HCT116 (cell line): ENCODE measurements at regions not wholly inside any gene's neighbourhood (a gene's known extent, or its start where the extent isn't known, plus 50 kb on each side); places are given as distances from the start of the nearest gene placed in this dataset.

Experiments used
- CEBPB ChIP-seq: IDR thresholded peaks from 2 replicates; pipeline ENCODE4 v1.6.1; 2012; ENCODE audit warnings: low read depth
- EGR1 ChIP-seq: IDR thresholded peaks from 2 replicates; pipeline ENCODE4 v1.6.1; 2012; ENCODE audit warnings: low read depth
- EZH2 ChIP-seq: fragments of 200-600 bp; sonication (generic); IDR thresholded peaks from 2 replicates; pipeline ENCODE4 v1.6.1; 2017; ENCODE audit warnings: antibody characterized with exemption, mixed run types
- EZH2phosphoT487 ChIP-seq: fragments of 200-600 bp; IDR thresholded peaks from 2 replicates; pipeline ENCODE4 v1.6.1; 2018; ENCODE audit warnings: antibody characterized with exemption, borderline replicate concordance
- JUND ChIP-seq: IDR thresholded peaks from 2 replicates; pipeline ENCODE4 v1.6.1; 2012
- RAD21 ChIP-seq: IDR thresholded peaks from 2 replicates; pipeline ENCODE4 v1.6.1; 2012; ENCODE audit warnings: low read depth, mild to moderate bottlenecking
- TF ChIP-seq, protein P1 (sequence below), 3 experiments: fragments of 200-600 bp in 1 of 3; sonication (generic) in 1 of 3; IDR thresholded peaks in 2 of 3; conservative IDR thresholded peaks in 1 of 3; 2 replicates each; pipeline ENCODE4 v1.5.1; 2012 to 2017; ENCODE audit warnings: low read depth in 2 of 3, low read length in 2 of 3, antibody characterized with exemption in 1 of 3, borderline replicate concordance in 1 of 3, control low read depth in 1 of 3, mild to moderate bottlenecking in 1 of 3, mixed read lengths in 1 of 3, mixed run types in 1 of 3, moderate library complexity in 1 of 3; ENCODE audit not compliant: insufficient read depth in 1 of 3
- TF ChIP-seq, protein P2 (sequence below): IDR thresholded peaks from 2 replicates; pipeline ENCODE4 v1.6.1; 2012

GRCh38 chr16:63841271-63841670, 1280.6 kb downstream of the CDH11 start:
- TF ChIP-seq EZH2phosphoT487, result no peak
- TF ChIP-seq, protein P1, sequence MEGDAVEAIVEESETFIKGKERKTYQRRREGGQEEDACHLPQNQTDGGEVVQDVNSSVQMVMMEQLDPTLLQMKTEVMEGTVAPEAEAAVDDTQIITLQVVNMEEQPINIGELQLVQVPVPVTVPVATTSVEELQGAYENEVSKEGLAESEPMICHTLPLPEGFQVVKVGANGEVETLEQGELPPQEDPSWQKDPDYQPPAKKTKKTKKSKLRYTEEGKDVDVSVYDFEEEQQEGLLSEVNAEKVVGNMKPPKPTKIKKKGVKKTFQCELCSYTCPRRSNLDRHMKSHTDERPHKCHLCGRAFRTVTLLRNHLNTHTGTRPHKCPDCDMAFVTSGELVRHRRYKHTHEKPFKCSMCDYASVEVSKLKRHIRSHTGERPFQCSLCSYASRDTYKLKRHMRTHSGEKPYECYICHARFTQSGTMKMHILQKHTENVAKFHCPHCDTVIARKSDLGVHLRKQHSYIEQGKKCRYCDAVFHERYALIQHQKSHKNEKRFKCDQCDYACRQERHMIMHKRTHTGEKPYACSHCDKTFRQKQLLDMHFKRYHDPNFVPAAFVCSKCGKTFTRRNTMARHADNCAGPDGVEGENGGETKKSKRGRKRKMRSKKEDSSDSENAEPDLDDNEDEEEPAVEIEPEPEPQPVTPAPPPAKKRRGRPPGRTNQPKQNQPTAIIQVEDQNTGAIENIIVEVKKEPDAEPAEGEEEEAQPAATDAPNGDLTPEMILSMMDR (IDR thresholded peaks at IDR 0.05 in 2 of 3, conservative IDR thresholded peaks at IDR 0.05 in 1 of 3; ENCODE audit: borderline replicate concordance in 1 of 3, insufficient read depth in 1 of 3, low read depth in 2 of 3, low read length in 2 of 3), result no peak
- no peak for TF ChIP-seq RAD21
- no peak for TF ChIP-seq CEBPB
- TF ChIP-seq, protein P2, sequence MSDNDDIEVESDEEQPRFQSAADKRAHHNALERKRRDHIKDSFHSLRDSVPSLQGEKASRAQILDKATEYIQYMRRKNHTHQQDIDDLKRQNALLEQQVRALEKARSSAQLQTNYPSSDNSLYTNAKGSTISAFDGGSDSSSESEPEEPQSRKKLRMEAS, result no peak
- TF ChIP-seq EZH2, result no peak
- no peak for TF ChIP-seq JUND
- no peak for TF ChIP-seq EGR1
